Suprapubic skin (tissue), 4 donors: ENCODE measurements at regions not wholly inside any gene's neighbourhood (a gene's known extent, or its start where the extent isn't known, plus 50 kb on each side); places are given as distances from the start of the nearest gene placed in this dataset.
"Not testable (repeated sequence)": the region's sequence is repeated elsewhere in the genome, so short reads cannot be mapped to it uniquely, and the experiment has no call there.

Source experiments
- DNase-seq, 2 donors: peaks; one replicate each; pipeline ENCODE4 v3.0.0-alpha.2; 2019; ENCODE audit warnings: low spot score in 2 of 2
- H3K27ac ChIP-seq: fragments of 200-600 bp; sonication (generic); one replicate; pipeline ENCODE4 v1.5.1; 2019
- H3K27me3 ChIP-seq: fragments of 200-600 bp; sonication (generic); one replicate; pipeline ENCODE4 v1.5.1; 2019
- H3K36me3 ChIP-seq: fragments of 200-600 bp; sonication (generic); one replicate; pipeline ENCODE4 v1.5.1; 2019
- H3K4me1 ChIP-seq: fragments of 200-600 bp; sonication (generic); one replicate; pipeline ENCODE4 v1.5.1; 2019
- H3K4me3 ChIP-seq: fragments of 200-600 bp; sonication (generic); one replicate; pipeline ENCODE4 v1.5.1; 2019; ENCODE audit warnings: mild to moderate bottlenecking
- H3K9me3 ChIP-seq: fragments of 200-600 bp; sonication (generic); one replicate; pipeline ENCODE4 v1.5.1; 2019
- CTCF ChIP-seq, 2 donors: fragments of 200-600 bp in 1 of 2; fragments of 450-650 bp in 1 of 2; sonication (generic) in 1 of 2; IDR thresholded peaks; one replicate each; pipeline ENCODE4 v1.5.1; 2016 to 2019; ENCODE audit warnings: antibody characterized with exemption in 2 of 2, mild to moderate bottlenecking in 1 of 2, moderate library complexity in 1 of 2
- EP300 ChIP-seq: sonication (generic); formaldehyde crosslinking; IDR thresholded peaks from one replicate; pipeline ENCODE4 v1.6.1; 2017; ENCODE audit warnings: antibody characterized with exemption
- POLR2A ChIP-seq, 2 donors: fragments of 450-650 bp; IDR thresholded peaks; one replicate each; pipeline ENCODE4 v1.6.1; 2017; ENCODE audit warnings: antibody characterized with exemption in 2 of 2, mild to moderate bottlenecking in 2 of 2, moderate library complexity in 2 of 2
- POLR2AphosphoS5 ChIP-seq, 3 donors: sonication (generic); formaldehyde crosslinking; IDR thresholded peaks; one replicate each; pipeline ENCODE4 v1.6.1; 2017; ENCODE audit warnings: antibody characterized with exemption in 3 of 3
- WGBS: methylation state at CpG from one replicate; pipeline ENCODE4 v1.1.5; 2018; 5-methylcytosine and 5-hydroxymethylcytosine counted together

DNA sequence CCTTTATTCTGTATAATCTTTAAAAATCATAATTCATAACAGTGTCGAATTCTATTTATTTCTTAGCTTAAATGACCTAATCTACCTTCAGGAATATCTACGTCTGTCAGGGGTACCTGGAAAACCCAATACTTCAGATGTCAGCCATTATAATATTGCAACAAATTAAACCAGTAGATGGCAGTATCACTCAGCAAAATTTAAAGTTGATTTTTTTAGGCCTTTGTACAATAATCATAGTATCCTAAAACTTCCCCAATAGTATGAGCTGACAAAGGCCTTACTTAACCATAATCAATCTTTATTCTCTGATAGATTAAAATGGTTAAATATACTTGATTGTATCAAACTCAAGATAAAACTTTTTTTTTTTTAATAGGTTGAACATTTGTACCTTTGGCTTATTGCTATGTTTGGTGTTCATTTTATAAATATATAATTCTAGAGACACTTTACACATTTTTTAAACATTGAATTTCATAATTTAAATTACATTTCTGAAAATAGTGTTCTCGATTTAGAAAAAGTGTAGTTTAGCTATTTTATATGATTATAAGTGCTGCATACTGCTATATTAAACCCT lies 830.2 kb upstream of the SPRY2 start:
- Histone ChIP-seq H3K4me1 (no peaks in the 10 kb centered on the region), H3K9me3 (no peaks in the 10 kb centered on the region), H3K36me3 (no peaks in the 10 kb centered on the region), H3K4me3 (no peak overlapping the region), H3K27me3 (no peaks in the 10 kb centered on the region), H3K27ac (no peak overlapping the region)
- TF ChIP-seq CTCF (IDR thresholded peaks at IDR 0.05) (peak in 1 of 2 donors; percentile 36), POLR2AphosphoS5 (IDR thresholded peaks at IDR 0.05) (no peak), EP300 (no peak), POLR2A (IDR thresholded peaks at IDR 0.05) (no peak)
- WGBS = 20% methylated on average over 3 of the region's 3 CpGs
- DNase-seq = no peak

GRCh38 chr13:81163823-81164222 lies 822.9 kb upstream of the SPRY2 start:
- H3K27me3 ChIP-seq = not testable (repeated sequence)
- WGBS = 64% methylated on average over 1 of the region's 1 CpG

DNA sequence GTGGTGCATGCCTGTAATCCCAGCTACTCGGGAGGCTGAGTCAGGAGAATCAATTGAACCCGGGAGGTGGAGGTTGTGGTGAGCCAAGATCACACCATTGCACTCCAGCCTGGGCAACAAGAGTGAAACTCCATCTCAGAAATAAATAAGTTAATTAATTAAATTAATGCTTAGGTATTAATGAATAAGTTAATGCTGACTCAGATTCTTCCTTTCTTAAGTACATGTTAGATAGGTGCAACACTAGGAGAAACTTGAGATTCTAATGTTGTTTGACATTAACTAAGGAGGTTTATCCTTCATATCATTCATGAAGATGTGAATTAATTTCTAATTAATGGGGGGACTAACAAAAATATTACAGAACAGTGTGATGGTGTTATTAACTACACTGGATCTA lies 812.6 kb upstream of the SPRY2 start:
- Histone ChIP-seq H3K4me3 (no peak overlapping the region), H3K9me3 (no peaks in the 10 kb centered on the region), H3K27ac (no peak overlapping the region), H3K36me3 (no peaks in the 10 kb centered on the region), H3K27me3 (no peaks in the 10 kb centered on the region), H3K4me1 (no peaks in the 10 kb centered on the region)
- WGBS = 90% methylated on average over 2 of the region's 2 CpGs
- no peak for DNase-seq
- no peak for TF ChIP-seq EP300
- TF ChIP-seq POLR2A (IDR thresholded peaks at IDR 0.05) = no peak
- no peak for TF ChIP-seq CTCF (IDR thresholded peaks at IDR 0.05)
- no peak for TF ChIP-seq POLR2AphosphoS5 (IDR thresholded peaks at IDR 0.05)

More at GRCh38 chr13:81163823-81164222, 822.9 kb upstream of the SPRY2 start:
- not testable (repeated sequence) for H3K4me1 ChIP-seq, H3K36me3 ChIP-seq, H3K9me3 ChIP-seq, H3K4me3 ChIP-seq, H3K27ac ChIP-seq, DNase-seq

GRCh38 chr13:81148822-81149221 lies 807.9 kb upstream of the SPRY2 start:
- Histone ChIP-seq H3K36me3 (no peaks in the 10 kb centered on the region), H3K27ac (no peak overlapping the region), H3K4me1 (no peaks in the 10 kb centered on the region), H3K9me3 (no peaks in the 10 kb centered on the region), H3K4me3 (no peak overlapping the region), H3K27me3 (no peaks in the 10 kb centered on the region)
- 79% methylated on average over 2 of the region's 2 CpGs for WGBS
- DNase-seq = no peak
- TF ChIP-seq EP300 = no peak
- TF ChIP-seq POLR2AphosphoS5 (IDR thresholded peaks at IDR 0.05) = no peak
- TF ChIP-seq CTCF (IDR thresholded peaks at IDR 0.05) = no peak
- TF ChIP-seq POLR2A (IDR thresholded peaks at IDR 0.05) = no peak

GRCh38 chr13:81146576-81146975 lies 805.6 kb upstream of the SPRY2 start:
- WGBS = 96% methylated on average over 12 of the region's 12 CpGs
- H3K36me3 ChIP-seq, H3K27me3 ChIP-seq, H3K4me1 ChIP-seq, H3K9me3 ChIP-seq, H3K27ac ChIP-seq, H3K4me3 ChIP-seq, DNase-seq: not testable (repeated sequence)

DNA sequence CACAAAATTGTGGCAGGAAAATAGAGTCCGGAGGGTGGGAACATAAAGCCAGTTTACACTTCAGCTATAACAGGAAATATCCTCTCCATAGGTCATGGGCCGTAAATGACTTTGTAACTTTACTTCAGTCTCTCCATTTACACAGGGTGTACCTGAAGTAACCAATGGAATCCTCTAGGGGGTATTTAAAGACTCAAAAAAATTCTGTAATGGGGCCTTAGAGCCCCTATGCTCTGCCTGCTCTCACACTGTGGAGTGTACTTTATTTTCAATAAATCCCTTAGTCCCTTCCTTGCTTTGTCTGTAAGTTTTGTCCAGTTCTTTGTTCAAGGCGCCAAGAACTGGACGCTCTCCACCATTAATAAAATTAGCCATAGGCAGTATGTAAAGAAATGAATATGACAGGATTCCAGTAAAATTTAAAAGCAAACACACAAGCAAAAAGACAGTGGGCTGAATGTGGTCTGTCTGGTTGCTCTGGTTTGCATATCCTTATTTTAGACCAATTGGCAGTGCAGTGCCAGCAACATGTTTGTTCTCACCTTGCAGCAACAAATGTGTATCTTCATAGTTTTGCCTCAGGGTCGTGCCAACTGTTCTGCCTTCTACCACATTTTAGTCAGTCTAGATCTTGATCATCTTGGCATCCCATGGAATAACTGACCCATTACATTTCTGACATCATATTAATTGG lies 801.5 kb upstream of the SPRY2 start:
- WGBS = 78% methylated on average over 5 of the region's 5 CpGs
- DNase-seq = no peak
- no peak for TF ChIP-seq POLR2A (IDR thresholded peaks at IDR 0.05)
- no peak for TF ChIP-seq EP300
- no peak for TF ChIP-seq CTCF (IDR thresholded peaks at IDR 0.05)
- TF ChIP-seq POLR2AphosphoS5 (IDR thresholded peaks at IDR 0.05) = no peak
- no peaks in the 10 kb centered on the region for H3K27me3 ChIP-seq
- no peak overlapping the region for H3K27ac ChIP-seq
- H3K9me3 ChIP-seq = no peaks in the 10 kb centered on the region
- H3K4me3 ChIP-seq = no peak overlapping the region
- H3K36me3 ChIP-seq = no peaks in the 10 kb centered on the region
- no peaks in the 10 kb centered on the region for H3K4me1 ChIP-seq
